ENCODE measurements at regions not wholly inside any gene's neighbourhood (a gene's known extent, or its start where the extent isn't known, plus 50 kb on each side); places are given as distances from the start of the nearest gene placed in this dataset.

GRCh38 chr16:65781855-65782254 is 584.6 kb upstream of the CDH5 start:
- H3K4me3 ChIP-seq (ENCODE audit: low read depth, low read length) = no peak overlapping the region
- DNase-seq (ENCODE audit: low read depth) = no peak
- no peak for TF ChIP-seq CTCF (conservative IDR thresholded peaks at IDR 0.05; ENCODE audit: low read depth, low read length)

GRCh38 chr16:65781363-65781762 is 585.1 kb upstream of the CDH5 start:
- H3K4me3 ChIP-seq (ENCODE audit: low read depth, low read length) = no peak overlapping the region
- no peak for TF ChIP-seq CTCF (conservative IDR thresholded peaks at IDR 0.05; ENCODE audit: low read depth, low read length)
- DNase-seq (ENCODE audit: low read depth) = no peak

- H3K4me3 ChIP-seq (ENCODE audit: low read depth, low read length) = no peak overlapping the region
- no peak for TF ChIP-seq CTCF (conservative IDR thresholded peaks at IDR 0.05; ENCODE audit: low read depth, low read length)
Observed at GRCh38 chr16:65779201-65779600, 587.3 kb upstream of the CDH5 start.

GRCh38 chr16:65776639-65777183 is 589.8 kb upstream of the CDH5 start:
- DNase-seq (ENCODE audit: low read depth) = no peak
- H3K4me3 ChIP-seq (ENCODE audit: low read depth, low read length) = no peak overlapping the region
- no peak for TF ChIP-seq CTCF (conservative IDR thresholded peaks at IDR 0.05; ENCODE audit: low read depth, low read length)

More at GRCh38 chr16:65779201-65779600, 587.3 kb upstream of the CDH5 start:
- DNase-seq (ENCODE audit: low read depth) = no peak

GRCh38 chr16:65775829-65776228 is 590.7 kb upstream of the CDH5 start:
- DNase-seq (ENCODE audit: low read depth) = no peak
- H3K4me3 ChIP-seq (ENCODE audit: low read depth, low read length) = no peak overlapping the region
- TF ChIP-seq CTCF (conservative IDR thresholded peaks at IDR 0.05; ENCODE audit: low read depth, low read length) = no peak

GRCh38 chr16:65774350-65774749 is 592.1 kb upstream of the CDH5 start:
- TF ChIP-seq CTCF (conservative IDR thresholded peaks at IDR 0.05; ENCODE audit: low read depth, low read length) = no peak
- no peak for DNase-seq (ENCODE audit: low read depth)
- H3K4me3 ChIP-seq (ENCODE audit: low read depth, low read length) = no peak overlapping the region

- H3K4me3 ChIP-seq (ENCODE audit: low read depth, low read length) = no peak overlapping the region
- TF ChIP-seq CTCF (conservative IDR thresholded peaks at IDR 0.05; ENCODE audit: low read depth, low read length) = no peak
- no peak for DNase-seq (ENCODE audit: low read depth)
Observed at GRCh38 chr16:65773301-65773874, 593.1 kb upstream of the CDH5 start.
